ENCODE measurements at regions not wholly inside any gene's neighbourhood (a gene's known extent, or its start where the extent isn't known, plus 50 kb on each side); places are given as distances from the start of the nearest gene placed in this dataset.
A peak's percentile ranks its signal among the peaks of the same experiment; 100 is the strongest.

DNA sequence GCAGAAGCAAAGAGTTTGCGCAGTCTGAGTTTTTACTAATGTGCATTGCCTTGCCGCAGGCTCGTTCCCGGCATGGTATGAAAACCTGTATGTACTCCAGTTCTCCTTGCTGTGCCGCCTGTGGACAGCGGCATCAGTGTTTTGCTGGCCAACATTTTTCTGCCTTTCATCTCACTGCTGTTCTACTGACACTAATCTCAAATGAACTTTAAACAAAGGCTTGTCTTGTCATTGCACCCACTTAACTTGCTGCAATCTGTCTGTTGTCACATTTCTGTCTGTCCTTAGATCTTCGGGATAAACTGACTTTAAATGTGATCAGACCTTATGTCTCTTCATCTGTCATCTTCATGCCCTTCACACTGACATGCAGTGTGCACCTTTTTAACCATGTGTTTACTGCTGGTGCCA lies 71.7 kb upstream of the ZNRF2 start:
- H3K4me3 ChIP-seq (ENCODE audit: low read depth, low read length): no peak overlapping the region
- TF ChIP-seq, protein P1, sequence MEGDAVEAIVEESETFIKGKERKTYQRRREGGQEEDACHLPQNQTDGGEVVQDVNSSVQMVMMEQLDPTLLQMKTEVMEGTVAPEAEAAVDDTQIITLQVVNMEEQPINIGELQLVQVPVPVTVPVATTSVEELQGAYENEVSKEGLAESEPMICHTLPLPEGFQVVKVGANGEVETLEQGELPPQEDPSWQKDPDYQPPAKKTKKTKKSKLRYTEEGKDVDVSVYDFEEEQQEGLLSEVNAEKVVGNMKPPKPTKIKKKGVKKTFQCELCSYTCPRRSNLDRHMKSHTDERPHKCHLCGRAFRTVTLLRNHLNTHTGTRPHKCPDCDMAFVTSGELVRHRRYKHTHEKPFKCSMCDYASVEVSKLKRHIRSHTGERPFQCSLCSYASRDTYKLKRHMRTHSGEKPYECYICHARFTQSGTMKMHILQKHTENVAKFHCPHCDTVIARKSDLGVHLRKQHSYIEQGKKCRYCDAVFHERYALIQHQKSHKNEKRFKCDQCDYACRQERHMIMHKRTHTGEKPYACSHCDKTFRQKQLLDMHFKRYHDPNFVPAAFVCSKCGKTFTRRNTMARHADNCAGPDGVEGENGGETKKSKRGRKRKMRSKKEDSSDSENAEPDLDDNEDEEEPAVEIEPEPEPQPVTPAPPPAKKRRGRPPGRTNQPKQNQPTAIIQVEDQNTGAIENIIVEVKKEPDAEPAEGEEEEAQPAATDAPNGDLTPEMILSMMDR (IDR thresholded peaks at IDR 0.05; ENCODE audit: insufficient read depth, low read depth, low read length, missing control alignments): no peak
- no peak for DNase-seq (ENCODE audit: low read depth)

DNA sequence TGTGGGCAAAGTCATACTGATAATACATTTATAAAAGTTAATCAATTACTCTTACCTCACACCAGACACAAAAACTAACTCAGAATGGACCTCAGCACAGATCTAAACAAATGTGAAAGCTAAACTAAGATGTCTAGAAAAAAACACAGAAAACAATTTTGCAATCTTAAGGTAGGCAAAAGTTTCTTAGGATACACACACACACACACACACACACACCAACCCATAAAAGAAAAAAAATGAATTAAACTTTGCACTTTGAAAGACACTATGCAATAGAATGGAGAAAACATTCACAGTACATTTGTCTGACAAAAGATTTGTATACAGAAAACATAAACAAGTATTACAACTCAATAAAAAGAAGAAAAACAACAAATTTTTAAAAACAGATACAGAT lies 70.8 kb upstream of the ZNRF2 start:
- H3K4me3 ChIP-seq (ENCODE audit: low read depth, low read length): no peak overlapping the region
- TF ChIP-seq, protein P1 (IDR thresholded peaks at IDR 0.05; ENCODE audit: insufficient read depth, low read depth, low read length, missing control alignments): no peak
- DNase-seq (ENCODE audit: low read depth): no peak

DNA sequence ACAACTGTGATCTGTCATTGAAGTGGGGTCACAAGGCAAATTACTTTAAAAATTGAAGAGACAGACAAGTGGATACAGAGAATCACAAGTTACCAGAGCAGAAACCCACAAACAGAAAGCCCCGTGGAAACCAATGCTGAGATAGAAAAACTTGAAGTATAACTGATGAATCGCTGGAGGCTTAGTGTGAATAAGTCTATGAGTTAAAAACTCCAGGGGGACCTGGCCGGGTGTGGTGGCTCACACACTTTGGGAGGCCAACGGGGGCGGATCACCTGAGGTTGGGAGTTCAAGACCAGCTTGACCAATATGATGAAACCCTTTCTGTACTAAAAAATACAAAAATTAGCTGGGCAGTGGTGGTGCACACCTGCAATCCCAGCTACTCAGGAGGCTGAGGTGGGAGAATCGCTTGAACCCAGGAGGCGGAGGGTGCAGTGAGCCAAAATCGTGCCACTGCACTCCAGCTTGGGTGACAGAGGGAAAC lies 69.7 kb upstream of the ZNRF2 start:
- no peak overlapping the region for H3K4me3 ChIP-seq (ENCODE audit: low read depth, low read length)
- TF ChIP-seq, protein P1 (IDR thresholded peaks at IDR 0.05; ENCODE audit: insufficient read depth, low read depth, low read length, missing control alignments): no peak
- peak; percentile 56 for DNase-seq (ENCODE audit: low read depth)

DNA sequence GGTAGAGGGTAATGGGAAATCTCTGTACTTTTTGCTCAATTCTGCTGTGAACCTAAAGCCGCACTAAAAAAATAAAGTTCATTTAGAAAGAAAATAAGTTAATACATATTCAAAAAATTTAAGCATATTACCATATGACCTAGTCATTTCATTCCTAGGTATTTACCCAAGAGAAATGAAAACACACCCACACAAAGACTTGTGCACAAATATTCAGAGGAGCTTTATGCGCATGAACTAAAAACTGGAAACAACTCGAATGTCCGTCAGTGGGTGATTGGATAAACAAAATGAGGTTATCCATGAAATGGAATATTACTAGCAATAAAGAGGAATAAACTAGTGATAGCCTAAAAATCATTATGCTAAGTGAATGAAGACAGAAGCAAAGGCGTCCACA lies 62.6 kb upstream of the ZNRF2 start:
- TF ChIP-seq, protein P1 (IDR thresholded peaks at IDR 0.05; ENCODE audit: insufficient read depth, low read depth, low read length, missing control alignments): no peak
- no peak overlapping the region for H3K4me3 ChIP-seq (ENCODE audit: low read depth, low read length)
- no peak for DNase-seq (ENCODE audit: low read depth)

DNA sequence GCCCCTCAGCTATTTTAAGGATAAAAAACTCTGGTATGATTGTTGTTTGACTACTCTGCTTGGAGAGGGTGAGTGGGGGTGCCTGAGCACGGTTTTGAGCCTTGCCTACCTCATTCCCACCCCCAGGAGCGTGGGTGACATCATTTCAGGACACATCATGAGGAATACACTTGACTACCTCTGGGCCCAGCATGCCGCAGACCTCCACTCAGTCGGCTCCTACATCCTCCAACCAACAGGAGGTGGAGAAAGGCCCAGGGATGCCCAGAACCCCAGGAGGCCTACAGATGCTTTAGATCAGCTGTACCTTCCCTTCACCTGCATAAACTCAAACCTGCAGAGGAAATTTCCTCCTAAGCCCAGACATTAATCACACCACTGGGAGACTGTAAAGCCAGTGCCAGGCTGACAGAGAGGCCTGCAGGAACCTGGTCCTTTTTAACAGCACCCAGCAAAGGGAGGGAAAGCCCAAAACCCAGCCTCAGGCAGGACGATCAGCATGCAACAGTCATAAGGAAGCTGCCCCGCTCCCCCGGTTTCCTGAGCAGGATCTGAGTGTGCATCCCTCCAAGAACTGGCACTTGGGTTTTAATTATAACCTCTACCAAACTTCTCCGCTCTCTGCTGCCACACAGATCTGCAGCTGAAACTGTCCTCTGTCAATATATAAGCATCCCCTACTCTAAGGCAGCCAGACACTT lies 61.7 kb upstream of the ZNRF2 start:
- DNase-seq (ENCODE audit: low read depth): peak; percentile 18
- H3K4me3 ChIP-seq (ENCODE audit: low read depth, low read length): no peak overlapping the region
- TF ChIP-seq, protein P1 (IDR thresholded peaks at IDR 0.05; ENCODE audit: insufficient read depth, low read depth, low read length, missing control alignments): no peak

DNA sequence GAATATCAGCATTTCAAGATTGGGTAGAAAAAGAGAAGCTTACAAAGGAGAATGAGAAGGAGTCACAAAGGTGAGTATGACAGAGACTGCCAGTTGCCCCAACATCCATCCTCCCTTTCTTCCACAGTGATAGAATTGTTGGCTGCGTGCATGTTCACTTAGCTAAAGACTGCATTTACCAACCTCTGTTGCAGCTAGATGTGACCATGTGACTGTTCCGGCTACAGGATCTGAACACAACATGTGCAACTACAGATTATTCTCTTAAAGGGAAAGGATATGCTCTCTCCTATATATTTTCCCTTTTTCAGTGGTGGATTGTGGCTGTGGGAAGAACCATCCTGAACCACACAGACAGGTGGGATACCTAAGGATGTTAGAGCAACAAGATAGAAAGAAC lies 60.5 kb upstream of the ZNRF2 start:
- DNase-seq (ENCODE audit: low read depth): no peak
- no peak overlapping the region for H3K4me3 ChIP-seq (ENCODE audit: low read depth, low read length)

More for the DNA sequence above, 60.5 kb upstream of the ZNRF2 start:
- TF ChIP-seq, protein P1 (IDR thresholded peaks at IDR 0.05; ENCODE audit: insufficient read depth, low read depth, low read length, missing control alignments): no peak
